ENCODE measurements at regions not wholly inside any gene's neighbourhood (a gene's known extent, or its start where the extent isn't known, plus 50 kb on each side); places are given as distances from the start of the nearest gene placed in this dataset.

- H3K9ac ChIP-seq (ENCODE audit: low read length), result no peak overlapping the region
- peaks cover 6% of the 10 kb centered on the region for H3K27me3 ChIP-seq (ENCODE audit: insufficient read depth, low read depth, low read length)
- no peak overlapping the region for H3K27ac ChIP-seq (ENCODE audit: low read length)
- no peak overlapping the region for H2AFZ ChIP-seq (ENCODE audit: low read depth, low read length)
- H4K20me1 ChIP-seq (ENCODE audit: insufficient read depth), result no peaks in the 10 kb centered on the region
- H3K9me2 ChIP-seq (ENCODE audit: insufficient read depth, low read length), result no peaks in the 10 kb centered on the region
- no peaks in the 10 kb centered on the region for H3K79me2 ChIP-seq (replicated peaks; ENCODE audit: insufficient read depth, low read length)
- no peak overlapping the region for H3K4me2 ChIP-seq (ENCODE audit: low read length)
- H3K36me3 ChIP-seq (ENCODE audit: insufficient read depth, low read length), result no peaks in the 10 kb centered on the region
- H3K9me3 ChIP-seq (ENCODE audit: low read length), result no peaks in the 10 kb centered on the region
- no peak overlapping the region for H3K4me3 ChIP-seq (ENCODE audit: low read length)
- H3F3A ChIP-seq (ENCODE audit: insufficient read depth, low read length, poor library complexity, severe bottlenecking), result no peaks in the 10 kb centered on the region
- TF ChIP-seq POLR2AphosphoS5 (IDR thresholded peaks at IDR 0.05) (no peak), RAD21 (conservative IDR thresholded peaks at IDR 0.05) (no peak), SMC3 (conservative IDR thresholded peaks at IDR 0.05; ENCODE audit: poor library complexity) (no peak), TAF1 (IDR thresholded peaks at IDR 0.05; ENCODE audit: low read depth) (no peak), MXI1 (conservative IDR thresholded peaks at IDR 0.05; ENCODE audit: poor library complexity, severe bottlenecking) (no peak), EP300 (conservative IDR thresholded peaks at IDR 0.05; ENCODE audit: poor library complexity, severe bottlenecking) (no peak), EZH2 (IDR thresholded peaks at IDR 0.05; ENCODE audit: borderline replicate concordance, insufficient read depth, low read length, poor library complexity, severe bottlenecking) (no peak)
- TF ChIP-seq, protein P1, sequence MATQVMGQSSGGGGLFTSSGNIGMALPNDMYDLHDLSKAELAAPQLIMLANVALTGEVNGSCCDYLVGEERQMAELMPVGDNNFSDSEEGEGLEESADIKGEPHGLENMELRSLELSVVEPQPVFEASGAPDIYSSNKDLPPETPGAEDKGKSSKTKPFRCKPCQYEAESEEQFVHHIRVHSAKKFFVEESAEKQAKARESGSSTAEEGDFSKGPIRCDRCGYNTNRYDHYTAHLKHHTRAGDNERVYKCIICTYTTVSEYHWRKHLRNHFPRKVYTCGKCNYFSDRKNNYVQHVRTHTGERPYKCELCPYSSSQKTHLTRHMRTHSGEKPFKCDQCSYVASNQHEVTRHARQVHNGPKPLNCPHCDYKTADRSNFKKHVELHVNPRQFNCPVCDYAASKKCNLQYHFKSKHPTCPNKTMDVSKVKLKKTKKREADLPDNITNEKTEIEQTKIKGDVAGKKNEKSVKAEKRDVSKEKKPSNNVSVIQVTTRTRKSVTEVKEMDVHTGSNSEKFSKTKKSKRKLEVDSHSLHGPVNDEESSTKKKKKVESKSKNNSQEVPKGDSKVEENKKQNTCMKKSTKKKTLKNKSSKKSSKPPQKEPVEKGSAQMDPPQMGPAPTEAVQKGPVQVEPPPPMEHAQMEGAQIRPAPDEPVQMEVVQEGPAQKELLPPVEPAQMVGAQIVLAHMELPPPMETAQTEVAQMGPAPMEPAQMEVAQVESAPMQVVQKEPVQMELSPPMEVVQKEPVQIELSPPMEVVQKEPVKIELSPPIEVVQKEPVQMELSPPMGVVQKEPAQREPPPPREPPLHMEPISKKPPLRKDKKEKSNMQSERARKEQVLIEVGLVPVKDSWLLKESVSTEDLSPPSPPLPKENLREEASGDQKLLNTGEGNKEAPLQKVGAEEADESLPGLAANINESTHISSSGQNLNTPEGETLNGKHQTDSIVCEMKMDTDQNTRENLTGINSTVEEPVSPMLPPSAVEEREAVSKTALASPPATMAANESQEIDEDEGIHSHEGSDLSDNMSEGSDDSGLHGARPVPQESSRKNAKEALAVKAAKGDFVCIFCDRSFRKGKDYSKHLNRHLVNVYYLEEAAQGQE (IDR thresholded peaks at IDR 0.05; ENCODE audit: borderline replicate concordance), result no peak
- TF ChIP-seq, protein P2, sequence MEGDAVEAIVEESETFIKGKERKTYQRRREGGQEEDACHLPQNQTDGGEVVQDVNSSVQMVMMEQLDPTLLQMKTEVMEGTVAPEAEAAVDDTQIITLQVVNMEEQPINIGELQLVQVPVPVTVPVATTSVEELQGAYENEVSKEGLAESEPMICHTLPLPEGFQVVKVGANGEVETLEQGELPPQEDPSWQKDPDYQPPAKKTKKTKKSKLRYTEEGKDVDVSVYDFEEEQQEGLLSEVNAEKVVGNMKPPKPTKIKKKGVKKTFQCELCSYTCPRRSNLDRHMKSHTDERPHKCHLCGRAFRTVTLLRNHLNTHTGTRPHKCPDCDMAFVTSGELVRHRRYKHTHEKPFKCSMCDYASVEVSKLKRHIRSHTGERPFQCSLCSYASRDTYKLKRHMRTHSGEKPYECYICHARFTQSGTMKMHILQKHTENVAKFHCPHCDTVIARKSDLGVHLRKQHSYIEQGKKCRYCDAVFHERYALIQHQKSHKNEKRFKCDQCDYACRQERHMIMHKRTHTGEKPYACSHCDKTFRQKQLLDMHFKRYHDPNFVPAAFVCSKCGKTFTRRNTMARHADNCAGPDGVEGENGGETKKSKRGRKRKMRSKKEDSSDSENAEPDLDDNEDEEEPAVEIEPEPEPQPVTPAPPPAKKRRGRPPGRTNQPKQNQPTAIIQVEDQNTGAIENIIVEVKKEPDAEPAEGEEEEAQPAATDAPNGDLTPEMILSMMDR (IDR thresholded peaks at IDR 0.05; ENCODE audit: poor library complexity, severe bottlenecking), result no peak
Measured at GRCh38 chr1:200317236-200317635, 92.6 kb downstream of the ZNF281 start.

GRCh38 chr1:200316148-200316803, 93.6 kb downstream of the ZNF281 start:
- Histone ChIP-seq H2AFZ (ENCODE audit: low read depth, low read length) (no peak overlapping the region), H3K79me2 (replicated peaks; ENCODE audit: insufficient read depth, low read length) (no peaks in the 10 kb centered on the region), H3K9me3 (ENCODE audit: low read length) (no peaks in the 10 kb centered on the region), H3K36me3 (ENCODE audit: insufficient read depth, low read length) (no peaks in the 10 kb centered on the region), H3K9me2 (ENCODE audit: insufficient read depth, low read length) (no peaks in the 10 kb centered on the region), H3K27me3 (ENCODE audit: insufficient read depth, low read depth, low read length) (peaks cover 6% of the 10 kb centered on the region), H4K20me1 (ENCODE audit: insufficient read depth) (no peaks in the 10 kb centered on the region), H3K4me3 (ENCODE audit: low read length) (no peak overlapping the region), H3F3A (ENCODE audit: insufficient read depth, low read length, poor library complexity, severe bottlenecking) (no peaks in the 10 kb centered on the region), H3K27ac (ENCODE audit: low read length) (no peak overlapping the region), H3K4me2 (ENCODE audit: low read length) (no peak overlapping the region), H3K9ac (ENCODE audit: low read length) (no peak overlapping the region)
- no peak for TF ChIP-seq TAF1 (IDR thresholded peaks at IDR 0.05; ENCODE audit: low read depth)
- TF ChIP-seq SMC3 (conservative IDR thresholded peaks at IDR 0.05; ENCODE audit: poor library complexity), result no peak
- no peak for TF ChIP-seq EP300 (conservative IDR thresholded peaks at IDR 0.05; ENCODE audit: poor library complexity, severe bottlenecking)
- TF ChIP-seq MXI1 (conservative IDR thresholded peaks at IDR 0.05; ENCODE audit: poor library complexity, severe bottlenecking), result no peak
- TF ChIP-seq RAD21 (conservative IDR thresholded peaks at IDR 0.05), result no peak
- TF ChIP-seq, protein P2 (IDR thresholded peaks at IDR 0.05; ENCODE audit: poor library complexity, severe bottlenecking), result no peak
- TF ChIP-seq, protein P1 (IDR thresholded peaks at IDR 0.05; ENCODE audit: borderline replicate concordance), result no peak

All from neural cell (in vitro differentiated cells).